Activated B cell treated with CpG ODN at 0.5 μM for 24 hours (primary cell): ENCODE measurements at regions not wholly inside any gene's neighbourhood (a gene's known extent, or its start where the extent isn't known, plus 50 kb on each side); places are given as distances from the start of the nearest gene placed in this dataset.
"Not testable (repeated sequence)": the region's sequence is repeated elsewhere in the genome, so short reads cannot be mapped to it uniquely, and the experiment has no call there.

Source experiments
- ATAC-seq: fragments of 200-7000 bp; cut with Tn5 transposase; one replicate; pipeline ENCODE4 v1.10.0; 2021; ENCODE audit warnings: low read depth, mild to moderate bottlenecking, moderate library complexity
- CTCF ChIA-PET: fragments of 350-600 bp; sonication (Branson Sonifier 250); formaldehyde crosslinking; loops from one replicate; lab custom pipeline; 2021; ENCODE audit warnings: antibody characterized with exemption; lab: Charles Lee
- POLR2A ChIA-PET: fragments of 350-600 bp; sonication (Branson Sonifier 250); formaldehyde crosslinking; loops from one replicate; lab custom pipeline; 2021; ENCODE audit warnings: antibody characterized with exemption; lab: Charles Lee
- DNase-seq: peaks from one replicate; pipeline ENCODE4 v3.0.0; 2022
- H3K27ac Mint-ChIP-seq: one replicate; pipeline ENCODE4 v1.8.0; 2020; ENCODE audit warnings: mixed read lengths
- H3K27me3 Mint-ChIP-seq: one replicate; pipeline ENCODE4 v1.8.0; 2021; ENCODE audit warnings: mixed read lengths
- H3K36me3 Mint-ChIP-seq: one replicate; pipeline ENCODE4 v1.8.0; 2021; ENCODE audit warnings: low read depth, mixed read lengths
- H3K4me1 Mint-ChIP-seq: one replicate; pipeline ENCODE4 v1.8.0; 2021; ENCODE audit warnings: mixed read lengths
- H3K4me3 Mint-ChIP-seq: one replicate; pipeline ENCODE4 v1.8.0; 2020; ENCODE audit warnings: mild to moderate bottlenecking, mixed read lengths
- H3K9me3 Mint-ChIP-seq: one replicate; pipeline ENCODE4 v1.8.0; 2020; ENCODE audit warnings: mixed read lengths
- CTCF ChIP-seq: fragments of 200-600 bp; IDR thresholded peaks from one replicate; pipeline ENCODE4 v1.8.0; 2022; ENCODE audit warnings: antibody characterized with exemption, mild to moderate bottlenecking
- intact Hi-C: fragments of 100-400 bp; cut with micrococcal nuclease; formaldehyde crosslinking; loops from one replicate; pipeline ENCODE4 v1.15.1; 2024

- H3K27ac Mint-ChIP-seq, result no peak overlapping the region
- no peaks in the 10 kb centered on the region for H3K9me3 Mint-ChIP-seq
- no peaks in the 10 kb centered on the region for H3K36me3 Mint-ChIP-seq
- ATAC-seq (no peak), DNase-seq (no peak)
- H3K27me3 Mint-ChIP-seq, result peaks cover 5% of the 10 kb centered on the region
- ChIA-PET CTCF (interaction anchor here (0.7 kb wide), 1 partner anchor 128 kb away, joined by 3 read pairs; no protein-coding TSS in a partner anchor), POLR2A (no interaction called here)
- intact Hi-C loops, result loop anchor here (5.0 kb wide), 2 partner anchors 52 to 278 kb away; no protein-coding TSS in a partner anchor
- H3K4me3 Mint-ChIP-seq, result no peak overlapping the region
- TF ChIP-seq CTCF, result no peak
- peaks cover 6% of the 10 kb centered on the region for H3K4me1 Mint-ChIP-seq
Observed at GRCh38 chr5:157944938-157945337, 86.0 kb upstream of the CLINT1 start.

- Mint-ChIP-seq H3K9me3 (no peaks in the 10 kb centered on the region), H3K4me3 (no peak overlapping the region), H3K27me3 (peaks cover 5% of the 10 kb centered on the region), H3K4me1 (peaks cover 6% of the 10 kb centered on the region), H3K27ac (no peak overlapping the region), H3K36me3 (no peaks in the 10 kb centered on the region)
- DNase-seq, result no peak
- no peak for TF ChIP-seq CTCF
- CTCF ChIA-PET, result interaction anchor here (0.7 kb wide), 1 partner anchor 127 kb away, joined by 3 read pairs; no protein-coding TSS in a partner anchor
- intact Hi-C loops, result no loop called here
- no peak for ATAC-seq
- POLR2A ChIA-PET, result interaction anchor here (0.5 kb wide), 1 partner anchor 84 kb away, joined by 3 read pairs; no protein-coding TSS in a partner anchor
Observed at GRCh38 chr5:157944077-157944633, 85.2 kb upstream of the CLINT1 start.

- CTCF ChIA-PET, result no interaction called here
- ATAC-seq (no peak), DNase-seq (no peak)
- TF ChIP-seq CTCF, result no peak
- Mint-ChIP-seq H3K4me1 (no peaks in the 10 kb centered on the region), H3K27ac (no peak overlapping the region), H3K9me3 (no peaks in the 10 kb centered on the region), H3K36me3 (no peaks in the 10 kb centered on the region), H3K27me3 (no peaks in the 10 kb centered on the region), H3K4me3 (no peak overlapping the region)
- POLR2A ChIA-PET, result interaction anchor here (0.6 kb wide), 1 partner anchor 12 kb away, joined by 8 read pairs; no protein-coding TSS in a partner anchor
- intact Hi-C loops, result no loop called here
Observed at GRCh38 chr5:157942595-157942994, 83.7 kb upstream of the CLINT1 start.

GRCh38 chr5:157941616-157942015 lies 82.7 kb upstream of the CLINT1 start:
- POLR2A ChIA-PET, result no interaction called here
- Mint-ChIP-seq H3K9me3 (no peaks in the 10 kb centered on the region), H3K27ac (no peak overlapping the region), H3K4me3 (no peak overlapping the region), H3K27me3 (no peaks in the 10 kb centered on the region), H3K36me3 (no peaks in the 10 kb centered on the region), H3K4me1 (no peaks in the 10 kb centered on the region)
- no peak for ATAC-seq
- CTCF ChIA-PET, result no interaction called here
- intact Hi-C loops, result no loop called here
- no peak for TF ChIP-seq CTCF
- DNase-seq, result no peak

GRCh38 chr5:157938101-157938500 lies 79.2 kb upstream of the CLINT1 start:
- ATAC-seq, H3K27ac Mint-ChIP-seq, DNase-seq, H3K4me1 Mint-ChIP-seq, H3K9me3 Mint-ChIP-seq, H3K36me3 Mint-ChIP-seq, intact Hi-C loops, H3K4me3 Mint-ChIP-seq, POLR2A ChIA-PET, H3K27me3 Mint-ChIP-seq: not testable (repeated sequence)
- CTCF ChIA-PET, result interaction anchor here (0.6 kb wide), 1 partner anchor 1194 kb away, joined by 3 read pairs; no protein-coding TSS in a partner anchor

GRCh38 chr5:157936776-157937501 lies 78.0 kb upstream of the CLINT1 start:
- H3K27me3 Mint-ChIP-seq, H3K9me3 Mint-ChIP-seq, H3K36me3 Mint-ChIP-seq, CTCF ChIA-PET, intact Hi-C loops, ATAC-seq, H3K4me1 Mint-ChIP-seq, H3K4me3 Mint-ChIP-seq, DNase-seq, H3K27ac Mint-ChIP-seq: not testable (repeated sequence)
- POLR2A ChIA-PET, result interaction anchor here (0.7 kb wide), 1 partner anchor 1363 kb away, joined by 3 read pairs; no protein-coding TSS in a partner anchor
